Subcutaneous abdominal adipose tissue (tissue), 5 donors: ENCODE measurements at regions not wholly inside any gene's neighbourhood (a gene's known extent, or its start where the extent isn't known, plus 50 kb on each side); places are given as distances from the start of the nearest gene placed in this dataset.

Experiments
- H3K27ac ChIP-seq: one replicate; pipeline ENCODE4 v1.7.0; 2013; ENCODE audit warnings: low read depth, mild to moderate bottlenecking, inconsistent platforms, low read length, moderate library complexity
- H3K27me3 ChIP-seq, 5 donors: one replicate each; pipeline ENCODE4 v1.7.0; 2013; ENCODE audit warnings: low read length in 5 of 5, inconsistent platforms in 1 of 5; ENCODE audit not compliant: control insufficient read depth in 5 of 5, insufficient read depth in 4 of 5
- H3K36me3 ChIP-seq, 5 donors: one replicate each; pipeline ENCODE4 v1.7.0; 2013; ENCODE audit warnings: low read length in 5 of 5; ENCODE audit not compliant: control insufficient read depth in 5 of 5, insufficient read depth in 5 of 5
- H3K4me1 ChIP-seq, 5 donors: one replicate each; pipeline ENCODE4 v1.7.0; 2013; ENCODE audit warnings: low read length in 5 of 5, mild to moderate bottlenecking in 3 of 5, moderate library complexity in 1 of 5; ENCODE audit not compliant: control insufficient read depth in 5 of 5, insufficient read depth in 5 of 5
- H3K4me3 ChIP-seq, 5 donors: one replicate each; pipeline ENCODE4 v1.7.0; 2013; ENCODE audit warnings: low read length in 5 of 5, low read depth in 1 of 5
- H3K9ac ChIP-seq, 5 donors: one replicate each; pipeline ENCODE4 v1.7.0; 2013; ENCODE audit warnings: low read length in 5 of 5, mild to moderate bottlenecking in 4 of 5, moderate library complexity in 3 of 5
- H3K9me3 ChIP-seq, 5 donors: one replicate each; pipeline ENCODE4 v1.7.0; 2013; ENCODE audit warnings: low read length in 5 of 5; ENCODE audit not compliant: control insufficient read depth in 5 of 5
- donor health status: healthy.
- donor health status: healthy.
- donor health status: healthy.
- donor health status: healthy.
- donor health status: healthy.

- Histone ChIP-seq H3K9ac (no peak overlapping the region), H3K27ac (no peak overlapping the region), H3K4me1 (peaks cover 0 to 12% (median 5%) of the 10 kb centered on the region in 5 donors)
Observed at GRCh38 chr1:221175249-221175648, 296.0 kb downstream of the HLX start.

GRCh38 chr1:221180704-221181368, 301.6 kb downstream of the HLX start:
- Histone ChIP-seq H3K9me3 (no peaks in the 10 kb centered on the region), H3K9ac (no peak overlapping the region)

More at GRCh38 chr1:221175249-221175648, 296.0 kb downstream of the HLX start:
- H3K27me3 ChIP-seq: peaks cover 0 to 3% (median 0%) of the 10 kb centered on the region in 5 donors
- H3K36me3 ChIP-seq: no peaks in the 10 kb centered on the region
- H3K4me3 ChIP-seq: no peak overlapping the region
- H3K9me3 ChIP-seq: peaks cover 0 to 7% (median 0%) of the 10 kb centered on the region in 5 donors

GRCh38 chr1:221182791-221183533, 303.7 kb downstream of the HLX start:
- Histone ChIP-seq H3K27me3 (peaks cover 0 to 3% (median 0%) of the 10 kb centered on the region in 5 donors), H3K27ac (no peak overlapping the region), H3K36me3 (no peaks in the 10 kb centered on the region), H3K9me3 (no peaks in the 10 kb centered on the region), H3K4me1 (peaks cover 0 to under 1% (median 0%) of the 10 kb centered on the region in 5 donors), H3K4me3 (no peak overlapping the region), H3K9ac (no peak overlapping the region)

More at GRCh38 chr1:221180704-221181368, 301.6 kb downstream of the HLX start:
- Histone ChIP-seq H3K27ac (no peak overlapping the region), H3K4me3 (no peak overlapping the region), H3K4me1 (no peaks in the 10 kb centered on the region), H3K36me3 (no peaks in the 10 kb centered on the region), H3K27me3 (peaks cover 0 to 3% (median 0%) of the 10 kb centered on the region in 5 donors)

- no peak overlapping the region for H3K4me3 ChIP-seq
- no peak overlapping the region for H3K27ac ChIP-seq
- H3K9me3 ChIP-seq: no peaks in the 10 kb centered on the region
- H3K36me3 ChIP-seq: no peaks in the 10 kb centered on the region
- no peak overlapping the region for H3K9ac ChIP-seq
- H3K4me1 ChIP-seq: peaks cover 0 to 4% (median 0%) of the 10 kb centered on the region in 5 donors
- peaks cover 0 to 3% (median 0%) of the 10 kb centered on the region in 5 donors for H3K27me3 ChIP-seq
Observed at GRCh38 chr1:221184131-221184794, 305.0 kb downstream of the HLX start.

- H3K27ac ChIP-seq: no peak overlapping the region
- H3K9me3 ChIP-seq: no peaks in the 10 kb centered on the region
- no peaks in the 10 kb centered on the region for H3K27me3 ChIP-seq
- peaks cover 0 to 4% (median 0%) of the 10 kb centered on the region in 5 donors for H3K4me1 ChIP-seq
- H3K4me3 ChIP-seq: no peak overlapping the region
- H3K36me3 ChIP-seq: no peaks in the 10 kb centered on the region
- no peak overlapping the region for H3K9ac ChIP-seq
Observed at GRCh38 chr1:221187174-221187573, 307.9 kb downstream of the HLX start.

- Histone ChIP-seq H3K9ac (no peak overlapping the region), H3K36me3 (no peaks in the 10 kb centered on the region), H3K27me3 (no peaks in the 10 kb centered on the region), H3K27ac (no peak overlapping the region), H3K4me1 (peaks cover 0 to 4% (median 0%) of the 10 kb centered on the region in 5 donors), H3K4me3 (no peak overlapping the region), H3K9me3 (no peaks in the 10 kb centered on the region)
Observed at GRCh38 chr1:221188458-221188857, 309.2 kb downstream of the HLX start.

- no peak overlapping the region for H3K4me3 ChIP-seq
- H3K27me3 ChIP-seq: no peaks in the 10 kb centered on the region
- no peak overlapping the region for H3K9ac ChIP-seq
- H3K36me3 ChIP-seq: no peaks in the 10 kb centered on the region
- H3K27ac ChIP-seq: no peak overlapping the region
- H3K4me1 ChIP-seq: peaks cover 0 to 4% (median 0%) of the 10 kb centered on the region in 5 donors
- H3K9me3 ChIP-seq: no peaks in the 10 kb centered on the region
Observed at GRCh38 chr1:221190249-221190648, 311.0 kb downstream of the HLX start.

GRCh38 chr1:221192055-221192454, 312.8 kb downstream of the HLX start:
- no peaks in the 10 kb centered on the region for H3K27me3 ChIP-seq
- peaks cover 0 to 4% (median 0%) of the 10 kb centered on the region in 5 donors for H3K4me1 ChIP-seq
- H3K9ac ChIP-seq: no peak overlapping the region
- no peak overlapping the region for H3K4me3 ChIP-seq
- H3K27ac ChIP-seq: no peak overlapping the region
- peaks cover 0 to under 1% (median 0%) of the 10 kb centered on the region in 5 donors for H3K9me3 ChIP-seq
- no peaks in the 10 kb centered on the region for H3K36me3 ChIP-seq

- Histone ChIP-seq H3K9ac (no peak overlapping the region), H3K9me3 (peaks cover 0 to 3% (median 0%) of the 10 kb centered on the region in 5 donors), H3K27ac (no peak overlapping the region), H3K36me3 (no peaks in the 10 kb centered on the region), H3K4me3 (no peak overlapping the region), H3K27me3 (no peaks in the 10 kb centered on the region), H3K4me1 (peaks cover 2 to 14% (median 10%) of the 10 kb centered on the region in 5 donors)
Observed at GRCh38 chr1:221200464-221200863, 321.2 kb downstream of the HLX start.

- H3K4me3 ChIP-seq: no peak overlapping the region
- H3K9ac ChIP-seq: no peak overlapping the region
- no peak overlapping the region for H3K27ac ChIP-seq
- no peaks in the 10 kb centered on the region for H3K36me3 ChIP-seq
- peaks cover 0 to 3% (median 0%) of the 10 kb centered on the region in 5 donors for H3K9me3 ChIP-seq
- H3K4me1 ChIP-seq: peaks cover 2 to 14% (median 10%) of the 10 kb centered on the region in 5 donors
- no peaks in the 10 kb centered on the region for H3K27me3 ChIP-seq
Observed at GRCh38 chr1:221201773-221202172, 322.5 kb downstream of the HLX start.
